Smooth muscle cell (in vitro differentiated cells): ENCODE measurements at regions not wholly inside any gene's neighbourhood (a gene's known extent, or its start where the extent isn't known, plus 50 kb on each side); places are given as distances from the start of the nearest gene placed in this dataset.

ENCODE experiments used
- DNase-seq: peaks from one replicate; lab custom pipeline; 2025; ENCODE audit not compliant: unreplicated experiment; lab: John Stamatoyannopoulos, UW
- H2AFZ ChIP-seq: fragments of 200-600 bp; sonication (generic); 2 replicates; pipeline ENCODE4 v1.6.0; 2016; ENCODE audit warnings: antibody characterized with exemption, low read depth, mild to moderate bottlenecking
- H3F3A ChIP-seq: fragments of 200-600 bp; sonication (generic); 2 replicates; pipeline ENCODE4 v1.6.0; 2017; ENCODE audit warnings: antibody characterized with exemption, low read depth
- H3K27ac ChIP-seq: fragments of 200-600 bp; sonication (generic); 2 replicates; pipeline ENCODE4 v1.5.1; 2016; ENCODE audit warnings: low read depth, mild to moderate bottlenecking
- H3K27me3 ChIP-seq: fragments of 200-600 bp; sonication (generic); 2 replicates; pipeline ENCODE4 v1.6.1; 2016; ENCODE audit warnings: low read depth, mild to moderate bottlenecking
- H3K36me3 ChIP-seq: fragments of 200-600 bp; sonication (generic); 2 replicates; pipeline ENCODE4 v1.5.1; 2016; ENCODE audit warnings: low read depth
- H3K4me1 ChIP-seq: fragments of 200-600 bp; sonication (generic); 2 replicates; pipeline ENCODE4 v1.5.1; 2016; ENCODE audit warnings: low read depth
- H3K4me2 ChIP-seq: fragments of 200-600 bp; sonication (generic); 2 replicates; pipeline ENCODE4 v1.6.0; 2016; ENCODE audit warnings: mild to moderate bottlenecking
- H3K4me3 ChIP-seq: fragments of 200-600 bp; sonication (generic); 2 replicates; pipeline ENCODE4 v1.5.1; 2016; ENCODE audit warnings: mild to moderate bottlenecking
- H3K79me2 ChIP-seq: fragments of 200-600 bp; sonication (generic); 2 replicates; pipeline ENCODE4 v1.6.0; 2016; ENCODE audit warnings: low read depth, mild to moderate bottlenecking
- H3K9ac ChIP-seq: fragments of 200-600 bp; sonication (generic); 2 replicates; pipeline ENCODE4 v1.6.0; 2016; ENCODE audit warnings: low read depth
- H3K9me3 ChIP-seq: fragments of 200-600 bp; sonication (generic); replicated peaks from 2 replicates; pipeline ENCODE4 v1.5.1; 2016; ENCODE audit warnings: low read depth
- H4K20me1 ChIP-seq: fragments of 200-600 bp; sonication (generic); 2 replicates; pipeline ENCODE4 v1.6.0; 2016; ENCODE audit warnings: low read depth
- CTCF ChIP-seq: fragments of 200-600 bp; sonication (generic); IDR thresholded peaks from 2 replicates; pipeline ENCODE4 v1.5.1; 2017; ENCODE audit warnings: borderline replicate concordance, mild to moderate bottlenecking, antibody characterized with exemption; ENCODE audit not compliant: insufficient read depth, poor library complexity, severe bottlenecking
- WGBS: methylation state at CpG from one replicate; pipeline ENCODE4 v1.1.7; 2016; ENCODE audit warnings: low lambda C conversion rate; 5-methylcytosine and 5-hydroxymethylcytosine counted together

- Histone ChIP-seq H3K4me2 (no peak overlapping the region), H2AFZ (peak overlapping the region; percentile 53), H3K79me2 (no peaks in the 10 kb centered on the region), H3K4me1 (peaks cover 8% of the 10 kb centered on the region), H4K20me1 (no peaks in the 10 kb centered on the region), H3K36me3 (no peaks in the 10 kb centered on the region), H3K27ac (no peak overlapping the region), H3K9me3 (no peaks in the 10 kb centered on the region), H3K9ac (no peak overlapping the region), H3F3A (peaks cover 9% of the 10 kb centered on the region), H3K27me3 (no peaks in the 10 kb centered on the region), H3K4me3 (no peak overlapping the region)
- no peak for DNase-seq
- no peak for TF ChIP-seq CTCF
- WGBS: 20% methylated on average over 1 of the region's 1 CpG
Measured at GRCh38 chr4:15349965-15350364, 77.9 kb upstream of the C1QTNF7 start.

- Histone ChIP-seq H3K27ac (no peak overlapping the region), H3F3A (peaks cover 6% of the 10 kb centered on the region), H3K9me3 (no peaks in the 10 kb centered on the region), H3K27me3 (no peaks in the 10 kb centered on the region), H3K36me3 (no peaks in the 10 kb centered on the region), H3K4me1 (peaks cover 8% of the 10 kb centered on the region), H3K4me2 (no peak overlapping the region), H3K9ac (no peak overlapping the region), H3K4me3 (no peak overlapping the region), H4K20me1 (no peaks in the 10 kb centered on the region), H2AFZ (no peak overlapping the region), H3K79me2 (no peaks in the 10 kb centered on the region)
- TF ChIP-seq CTCF: no peak
- WGBS: 94% methylated on average over 2 of the region's 2 CpGs
- no peak for DNase-seq
Measured at GRCh38 chr4:15352524-15352923, 75.3 kb upstream of the C1QTNF7 start.

GRCh38 chr4:15353207-15353606 is 74.6 kb upstream of the C1QTNF7 start:
- peaks cover 6% of the 10 kb centered on the region for H3F3A ChIP-seq
- H3K4me3 ChIP-seq: no peak overlapping the region
- H4K20me1 ChIP-seq: no peaks in the 10 kb centered on the region
- no peaks in the 10 kb centered on the region for H3K27me3 ChIP-seq
- no peaks in the 10 kb centered on the region for H3K9me3 ChIP-seq
- no peak overlapping the region for H2AFZ ChIP-seq
- peaks cover 8% of the 10 kb centered on the region for H3K4me1 ChIP-seq
- H3K27ac ChIP-seq: no peak overlapping the region
- no peak for TF ChIP-seq CTCF
- H3K79me2 ChIP-seq: no peaks in the 10 kb centered on the region
- H3K9ac ChIP-seq: no peak overlapping the region
- 95% methylated on average over 3 of the region's 3 CpGs for WGBS
- no peak for DNase-seq
- H3K36me3 ChIP-seq: no peaks in the 10 kb centered on the region
- H3K4me2 ChIP-seq: no peak overlapping the region

- Histone ChIP-seq H3K4me2 (no peak overlapping the region), H2AFZ (no peak overlapping the region), H3K27ac (no peak overlapping the region), H3K4me3 (no peak overlapping the region), H3K36me3 (no peaks in the 10 kb centered on the region), H4K20me1 (no peaks in the 10 kb centered on the region), H3K9ac (no peak overlapping the region), H3K27me3 (no peaks in the 10 kb centered on the region), H3K79me2 (no peaks in the 10 kb centered on the region), H3F3A (no peaks in the 10 kb centered on the region), H3K9me3 (no peaks in the 10 kb centered on the region), H3K4me1 (peaks cover 2% of the 10 kb centered on the region)
- WGBS: 59% methylated on average over 8 of the region's 8 CpGs
- DNase-seq: no peak
- no peak for TF ChIP-seq CTCF
Measured at GRCh38 chr4:15354371-15355297, 73.2 kb upstream of the C1QTNF7 start.
